HUDEP-2 (cell line): ENCODE measurements at regions not wholly inside any gene's neighbourhood (a gene's known extent, or its start where the extent isn't known, plus 50 kb on each side); places are given as distances from the start of the nearest gene placed in this dataset.
"Not testable (repeated sequence)": the region's sequence is repeated elsewhere in the genome, so short reads cannot be mapped to it uniquely, and the experiment has no call there.

ENCODE experiments used
- DNase-seq, 76 experiments: peaks; one replicate each; lab custom pipeline; 2025; ENCODE audit not compliant: unreplicated experiment in 76 of 76; lab: John Stamatoyannopoulos, UW

DNA sequence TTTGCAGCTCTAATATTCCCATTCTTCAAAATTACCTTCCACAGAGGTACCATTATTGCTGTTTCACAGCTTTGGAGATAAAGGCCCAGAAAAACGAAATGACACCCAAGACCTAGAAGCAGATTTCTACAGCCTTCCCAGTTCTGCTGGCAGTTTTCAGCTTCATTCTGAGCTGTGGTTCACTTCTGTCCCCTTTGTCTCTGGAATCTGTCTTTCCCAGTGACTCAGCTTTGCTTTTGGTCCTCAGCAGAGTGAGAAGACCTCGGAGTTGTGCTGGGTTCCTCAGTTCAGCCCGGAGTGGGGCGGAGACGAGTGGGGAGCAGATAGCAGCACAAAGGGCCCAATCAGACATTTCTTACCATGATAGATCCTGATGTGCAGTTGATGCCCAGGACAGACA is 180.7 kb upstream of the CXCR4 start:
- DNase-seq = no peak

DNA sequence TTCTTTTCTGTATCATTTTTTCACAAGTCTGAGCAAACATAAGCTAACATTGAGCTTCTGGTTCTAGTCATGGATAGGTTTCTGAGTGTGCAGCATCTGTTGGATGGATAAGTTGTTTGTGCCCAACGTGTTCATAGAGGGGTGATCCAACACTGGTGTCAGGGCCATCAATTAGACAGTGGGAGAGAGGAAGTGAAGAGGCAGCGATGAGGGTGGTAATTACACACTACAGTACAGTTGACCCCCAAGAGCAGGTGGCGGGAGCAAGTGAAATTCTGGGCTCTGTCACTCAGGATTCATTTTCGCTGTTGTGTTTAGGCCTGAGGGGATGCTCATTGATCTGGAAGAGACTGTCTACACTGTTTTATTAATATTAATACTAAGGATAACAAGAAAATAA is 180.0 kb upstream of the CXCR4 start:
- DNase-seq = no peak

DNA sequence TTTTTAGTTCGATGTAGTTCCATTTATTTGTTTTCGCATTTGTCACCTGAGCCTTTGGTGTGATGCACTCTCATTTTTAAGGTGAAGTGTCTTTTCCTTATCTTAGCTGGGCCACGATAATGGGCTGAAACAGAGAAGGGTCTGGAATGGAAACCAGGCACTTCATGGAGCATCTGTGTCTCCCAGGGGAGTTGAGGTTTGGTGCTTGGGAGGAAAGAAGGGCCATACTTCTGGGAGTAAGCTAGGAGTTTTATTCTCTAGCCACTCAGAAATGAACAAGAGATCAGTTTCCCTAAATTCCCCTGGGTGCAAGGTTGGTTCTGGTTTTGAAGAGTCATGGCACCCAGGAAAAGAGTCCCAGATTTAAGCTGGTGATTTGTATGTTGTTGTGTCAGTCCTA is 179.4 kb upstream of the CXCR4 start:
- DNase-seq = no peak

DNA sequence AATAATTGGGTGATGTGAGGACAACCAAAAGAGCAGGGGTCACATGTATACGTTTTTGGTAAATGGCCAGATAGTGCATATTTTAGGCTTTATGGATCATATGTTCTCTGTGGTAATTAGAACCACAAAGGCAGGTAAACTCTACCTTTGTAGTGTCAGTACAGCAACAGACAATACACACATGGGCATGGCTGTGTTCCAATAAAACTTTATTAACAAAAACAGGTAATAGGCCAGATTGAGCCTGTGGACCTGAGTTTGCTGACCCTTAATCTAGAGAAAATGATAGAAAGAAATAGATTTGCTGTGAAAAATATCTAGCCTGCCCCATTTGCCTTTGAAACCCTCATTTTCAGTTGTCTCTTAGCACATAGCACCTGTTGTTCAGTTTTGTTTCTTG is 177.2 kb upstream of the CXCR4 start:
- DNase-seq = no peak

DNA sequence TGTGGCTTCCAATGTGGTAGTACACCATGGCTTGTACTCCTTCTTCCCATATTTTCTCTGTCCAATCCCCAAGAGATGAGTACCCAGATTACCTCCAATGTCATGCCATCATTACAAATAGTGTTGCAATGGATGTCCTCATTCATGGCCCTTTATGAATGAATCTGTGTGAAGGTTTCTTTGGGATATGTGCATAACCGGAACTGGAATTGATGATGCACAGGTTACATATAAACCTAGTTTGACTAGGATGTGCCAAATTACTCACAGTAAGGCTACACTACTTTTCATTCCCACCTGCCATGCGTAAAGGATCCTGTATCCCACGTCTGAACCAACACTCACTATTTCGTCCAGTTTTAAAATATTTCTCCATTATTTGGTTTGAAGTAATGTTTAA is 173.9 kb upstream of the CXCR4 start:
- no peak for DNase-seq

DNA sequence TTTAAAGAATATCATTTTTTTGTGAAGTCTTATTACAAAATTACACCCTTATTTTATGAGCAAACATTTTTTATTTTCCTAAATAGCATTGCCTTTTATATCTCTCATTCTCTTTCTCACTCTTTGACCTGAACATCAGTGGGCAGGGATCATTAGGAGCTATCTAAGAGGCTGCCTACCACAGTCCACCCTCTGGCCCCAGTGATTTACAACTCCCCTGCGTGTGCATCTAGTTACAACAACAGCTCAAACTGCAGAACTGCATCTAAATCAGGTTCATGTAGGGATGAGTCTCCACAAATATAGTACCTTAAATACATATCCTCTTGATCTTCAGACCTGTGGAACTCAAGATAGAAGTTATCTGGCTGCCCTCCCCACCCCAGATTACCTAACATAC is 172.4 kb upstream of the CXCR4 start:
- no peak for DNase-seq

DNA sequence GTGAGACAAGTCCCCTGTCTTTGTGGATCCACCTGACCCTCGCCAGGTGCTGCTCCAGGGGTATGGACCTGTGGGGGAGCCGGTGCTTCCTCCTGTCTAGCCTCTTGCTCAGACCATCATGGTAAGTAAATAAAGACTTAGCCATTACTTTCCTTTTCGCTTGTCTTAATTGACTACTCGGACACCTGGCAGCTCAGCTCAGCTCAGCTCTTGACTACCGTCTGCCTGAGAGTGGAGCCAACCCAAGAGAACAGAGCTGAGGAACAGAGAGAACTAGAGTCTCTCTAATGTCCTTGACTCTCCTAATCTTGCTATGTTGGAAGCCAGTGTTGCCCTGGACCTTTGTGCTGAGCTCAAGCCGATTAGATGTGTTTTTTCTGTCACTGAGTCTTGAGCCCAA is 170.3 kb upstream of the CXCR4 start:
- DNase-seq = no peak

DNA sequence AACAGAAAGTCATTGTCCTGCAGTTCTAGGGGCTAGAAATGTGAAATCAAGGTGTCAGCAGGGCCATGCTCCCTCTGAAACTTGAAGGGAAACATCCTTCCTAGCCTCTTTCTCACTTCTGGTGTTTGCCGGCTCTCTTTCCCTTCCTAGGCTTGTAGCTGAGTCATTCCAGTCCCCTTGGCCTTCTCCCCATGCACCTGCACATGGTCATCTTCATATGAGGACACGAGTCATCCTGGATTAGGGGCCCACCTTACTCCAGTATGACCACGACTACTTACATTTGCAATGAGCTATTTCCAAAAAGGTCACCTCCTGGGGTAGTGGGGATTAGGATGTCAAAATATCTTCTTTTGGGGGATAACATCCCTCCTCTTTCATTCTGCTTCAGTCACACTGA is 168.5 kb upstream of the CXCR4 start:
- DNase-seq = no peak

DNA sequence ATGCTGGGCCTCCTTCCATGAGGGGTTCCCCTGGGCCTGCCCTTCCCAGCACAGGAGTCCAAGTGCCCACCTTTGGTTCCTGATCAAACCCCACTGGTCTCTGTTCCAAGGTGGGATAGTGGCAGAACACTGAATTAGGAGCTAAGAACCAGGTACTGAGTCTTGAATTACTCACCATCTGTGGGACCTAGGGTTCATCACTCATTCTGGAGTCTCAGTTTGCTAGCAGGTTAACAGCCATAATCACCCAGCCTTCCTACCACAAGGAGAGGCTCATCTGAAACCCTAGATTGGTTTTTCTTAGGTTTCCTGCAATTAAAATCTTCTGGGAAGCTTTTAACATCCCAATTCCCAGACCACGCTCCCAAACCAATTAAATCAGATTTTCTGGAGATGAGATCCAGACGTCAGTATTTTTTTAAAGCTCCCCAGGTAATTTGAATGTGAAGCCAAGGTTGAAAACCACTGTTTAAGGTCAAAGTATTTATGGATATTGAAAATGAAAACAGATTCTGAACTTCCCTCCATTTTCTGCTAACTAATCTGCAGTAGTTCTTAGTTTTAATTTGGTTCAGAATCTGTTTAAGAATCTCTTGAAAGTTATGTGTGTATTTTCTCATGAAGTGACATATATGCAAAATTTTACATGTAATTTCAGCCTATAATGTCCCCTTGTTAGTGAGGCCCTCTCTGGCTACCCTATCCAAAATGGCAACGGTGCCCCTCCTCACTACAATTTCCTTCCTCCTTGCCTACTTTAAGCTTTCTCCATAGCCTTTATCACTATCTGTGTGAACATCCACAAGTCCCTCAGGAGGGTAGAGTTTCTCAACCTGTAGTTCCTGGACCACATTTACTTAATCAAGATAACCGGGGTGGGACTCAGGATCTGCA is 166.5 kb upstream of the CXCR4 start:
- DNase-seq = no peak

DNA sequence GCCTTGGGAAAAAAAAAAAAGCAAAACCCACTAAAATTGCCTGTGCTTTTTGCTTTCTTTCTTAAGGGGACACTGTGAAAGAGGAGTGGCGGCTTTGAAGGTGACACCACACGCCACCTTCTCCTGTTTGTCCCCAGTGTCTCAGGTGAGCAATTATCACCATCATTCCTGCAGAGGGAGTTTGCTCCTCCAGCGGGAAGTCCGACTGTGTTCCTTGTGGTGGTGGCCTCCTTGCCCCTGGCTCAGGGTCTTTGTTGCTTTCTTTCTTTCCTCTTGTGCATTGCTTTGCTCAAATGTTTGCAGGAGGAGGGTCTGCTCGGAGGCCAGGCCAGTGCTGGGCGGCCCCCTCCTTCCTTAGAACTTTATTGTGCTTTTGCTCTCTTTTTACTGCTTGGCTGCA is 164.3 kb upstream of the CXCR4 start:
- DNase-seq = no peak

DNA sequence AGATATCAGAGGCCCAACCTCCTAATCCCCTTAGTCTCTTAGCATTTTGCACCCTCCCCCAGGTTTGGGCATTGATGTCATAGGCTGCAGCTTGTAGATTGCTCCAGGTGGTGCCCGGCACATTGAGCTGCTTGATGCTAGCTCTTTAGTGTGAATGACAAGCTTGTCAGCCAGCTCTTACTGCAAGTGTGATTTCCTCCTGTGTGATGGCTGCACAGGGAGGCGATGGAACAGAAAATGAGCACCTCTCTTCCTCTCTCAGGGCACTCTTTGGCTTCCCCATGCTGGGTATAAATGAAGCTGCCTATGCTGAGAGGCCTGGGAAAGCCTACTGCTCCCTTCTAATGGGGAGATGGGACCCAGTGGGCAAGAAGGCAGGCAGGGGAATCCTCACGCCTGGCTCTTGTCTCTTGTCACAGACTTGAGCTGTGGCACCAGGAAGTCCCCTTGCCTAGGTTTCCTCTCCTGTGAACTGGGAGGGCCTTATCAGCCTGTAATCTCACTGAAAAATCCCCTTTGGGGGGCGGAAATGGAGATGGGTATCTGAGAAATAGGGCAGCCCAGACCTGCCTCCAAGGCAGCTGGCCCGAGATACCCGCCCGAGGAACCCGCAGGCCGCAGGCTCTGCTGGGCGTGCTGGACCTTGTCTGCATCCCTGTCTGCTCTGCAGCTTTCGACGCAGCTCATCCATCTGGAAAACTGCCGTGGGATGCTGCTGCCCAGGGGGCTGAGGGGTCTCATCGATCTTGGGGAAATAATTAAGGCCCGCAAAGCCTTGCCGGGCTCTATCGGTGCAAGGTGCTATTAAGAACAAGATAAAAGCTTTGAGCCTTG is 163.5 kb upstream of the CXCR4 start:
- no peak for DNase-seq

DNA sequence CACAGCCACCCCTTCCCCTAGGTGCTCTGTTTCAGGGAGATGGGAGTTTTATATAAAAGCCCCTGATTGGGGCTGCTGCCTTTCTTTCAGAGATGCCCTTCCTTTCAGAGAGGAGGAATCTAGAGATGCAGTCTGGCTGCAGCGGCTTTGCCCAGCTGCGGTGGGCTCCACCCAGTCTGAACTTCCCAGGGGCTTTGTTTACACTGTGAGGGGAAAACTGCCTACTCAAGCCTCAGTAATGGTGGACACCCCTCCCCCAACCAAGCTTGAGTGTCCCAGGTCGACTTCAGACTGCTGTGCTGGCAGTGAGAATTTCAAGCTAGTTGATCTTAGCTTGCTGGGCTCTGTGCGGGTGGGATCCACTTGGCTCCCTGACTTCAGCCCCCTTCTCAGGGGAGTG is 148.4 kb upstream of the CXCR4 start:
- not testable (repeated sequence) for DNase-seq

DNA sequence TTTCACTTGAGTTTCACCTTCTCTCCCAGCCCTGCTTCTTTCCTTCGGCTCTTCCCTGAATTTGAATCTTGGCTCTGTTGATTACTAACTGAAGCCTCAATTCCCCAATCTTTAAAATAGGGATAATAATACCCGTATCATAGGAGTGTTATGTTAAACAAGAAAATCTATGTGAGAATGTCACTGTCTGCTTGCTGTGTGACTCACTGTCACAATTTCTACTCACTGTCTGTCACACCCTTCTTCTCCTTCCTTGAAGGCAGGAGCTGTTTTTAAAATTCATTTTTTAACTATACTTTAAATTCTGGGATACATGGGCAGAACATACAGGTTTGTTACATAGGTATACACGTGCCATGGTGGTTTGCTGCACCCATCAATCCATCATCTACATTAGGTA is 141.6 kb upstream of the CXCR4 start:
- DNase-seq = no peak

DNA sequence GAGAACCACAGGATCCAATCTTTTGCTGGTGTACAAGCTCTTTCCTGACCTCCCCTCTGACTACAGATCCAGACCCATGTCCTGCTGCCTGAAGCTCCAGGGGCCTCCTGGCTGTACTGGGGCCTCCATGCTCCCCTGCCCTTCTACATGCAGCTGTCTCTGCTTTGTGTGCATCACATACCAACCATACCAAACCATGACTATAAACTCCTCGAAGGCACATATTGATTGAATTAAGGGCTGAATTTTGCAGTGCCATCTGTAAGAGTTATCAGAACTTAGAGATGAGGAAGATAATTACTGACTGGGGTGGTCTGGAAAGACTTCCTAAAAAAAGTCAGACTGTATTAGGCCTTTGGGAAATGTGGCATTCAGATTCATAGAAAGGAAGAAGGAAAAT is 139.9 kb upstream of the CXCR4 start:
- DNase-seq = no peak

DNA sequence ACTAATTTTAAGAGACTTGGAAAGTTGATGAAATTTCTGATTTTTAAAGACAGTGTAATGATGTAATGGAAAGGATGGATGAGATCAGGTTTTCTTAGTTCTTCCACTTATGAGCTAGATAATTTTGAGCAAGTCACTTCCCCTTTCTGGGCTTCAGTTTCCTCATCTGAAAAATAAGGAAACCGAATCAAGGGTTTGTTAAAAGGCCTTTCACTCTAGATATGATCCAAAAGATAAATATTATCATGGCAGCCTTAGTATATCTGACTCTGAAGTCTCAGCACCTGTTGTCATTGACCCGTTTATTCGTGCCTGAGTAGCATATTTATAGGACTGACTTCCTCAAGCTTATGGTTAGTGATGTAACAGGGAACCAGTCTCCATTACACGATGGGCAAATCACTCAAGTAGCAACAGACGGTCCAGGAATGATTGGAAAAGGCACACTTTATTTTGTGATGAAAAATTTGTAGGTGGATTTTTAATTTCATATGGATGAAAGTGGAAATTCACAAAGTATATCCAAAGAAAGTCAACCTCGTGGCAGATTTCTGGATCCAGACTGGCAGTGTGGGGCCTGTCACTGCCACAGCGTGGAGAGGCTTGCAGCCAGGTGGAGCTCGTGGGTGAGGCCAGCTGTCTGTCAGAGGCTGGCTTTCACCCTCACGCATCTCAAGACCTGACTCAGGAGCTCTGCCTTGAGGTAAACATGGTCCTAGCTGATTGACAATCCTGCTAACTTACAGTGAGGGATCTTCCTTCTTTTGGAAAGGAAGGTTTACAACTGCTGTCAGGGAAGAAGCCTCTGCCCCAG is 137.9 kb upstream of the CXCR4 start:
- DNase-seq = no peak

DNA sequence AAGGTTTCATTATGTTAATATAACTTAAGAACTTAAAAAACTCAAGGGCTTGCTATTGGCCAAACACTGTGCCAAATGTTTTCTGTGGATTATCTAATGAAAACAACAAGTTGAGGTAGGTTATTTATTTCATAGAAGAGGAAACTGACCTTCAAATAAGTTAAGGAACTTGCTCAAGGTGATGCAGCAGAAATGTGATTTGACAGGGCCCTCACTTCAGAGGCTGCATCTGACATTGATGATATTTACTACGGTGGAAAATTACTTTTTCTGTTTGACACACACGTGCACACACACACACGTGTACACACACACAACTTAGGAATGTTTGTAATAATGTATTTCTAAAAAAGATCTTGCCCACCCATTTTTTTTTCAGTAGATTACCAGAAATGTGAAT is 137.2 kb upstream of the CXCR4 start:
- no peak for DNase-seq

DNA sequence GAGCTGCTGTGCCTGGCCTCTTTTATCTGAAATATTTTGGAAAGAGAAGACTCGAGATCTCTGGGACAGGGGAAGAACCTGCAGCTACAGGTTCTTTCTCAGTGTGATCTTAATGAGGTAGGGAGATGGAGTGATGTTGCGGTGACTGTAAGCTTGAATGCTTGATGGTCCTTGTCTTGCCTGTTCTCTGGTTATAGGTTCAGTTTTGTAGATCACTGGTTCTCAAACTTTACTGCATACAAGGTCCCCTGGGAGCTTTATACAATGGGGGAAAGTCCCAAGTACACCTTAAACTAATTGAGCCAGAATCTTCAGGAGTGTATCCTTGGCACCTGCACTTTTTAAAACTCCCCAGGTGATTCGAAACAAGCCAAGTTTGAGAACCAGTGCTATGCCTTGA is 136.7 kb upstream of the CXCR4 start:
- DNase-seq = no peak

DNA sequence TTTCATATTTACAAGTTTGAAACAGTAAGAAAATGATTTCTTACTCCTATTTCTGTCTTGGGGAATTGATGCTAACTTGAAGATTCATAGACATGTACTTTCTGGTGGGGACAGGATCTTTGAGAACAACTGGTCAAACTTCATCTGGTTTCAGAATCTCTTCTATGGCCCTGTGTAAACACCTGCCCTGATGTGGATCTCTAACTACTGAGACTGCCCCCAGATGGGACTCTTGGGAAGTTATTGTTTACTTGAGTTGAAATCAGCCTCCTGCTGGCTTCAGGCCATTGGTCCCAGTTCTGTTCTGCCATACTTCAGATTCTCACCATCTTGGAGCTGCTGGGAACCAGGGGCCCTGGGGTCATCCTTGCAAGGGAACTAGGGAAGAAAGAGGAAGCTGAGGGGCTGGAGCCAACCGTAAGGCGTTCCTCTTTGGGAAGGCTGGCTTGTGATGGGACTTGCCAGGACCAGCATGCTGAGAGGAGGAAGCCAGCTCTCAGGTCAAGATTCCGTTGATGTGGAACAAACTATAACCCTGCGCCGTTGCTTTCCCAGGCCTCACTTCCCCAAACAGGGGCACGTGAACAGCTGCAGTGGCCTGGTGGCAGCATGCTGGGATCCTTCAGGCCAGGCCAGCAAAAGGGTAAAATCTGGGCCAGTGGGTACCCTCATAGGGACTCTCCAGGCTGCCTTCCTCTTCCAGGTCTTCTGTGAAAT is 135.5 kb upstream of the CXCR4 start:
- no peak for DNase-seq

DNA sequence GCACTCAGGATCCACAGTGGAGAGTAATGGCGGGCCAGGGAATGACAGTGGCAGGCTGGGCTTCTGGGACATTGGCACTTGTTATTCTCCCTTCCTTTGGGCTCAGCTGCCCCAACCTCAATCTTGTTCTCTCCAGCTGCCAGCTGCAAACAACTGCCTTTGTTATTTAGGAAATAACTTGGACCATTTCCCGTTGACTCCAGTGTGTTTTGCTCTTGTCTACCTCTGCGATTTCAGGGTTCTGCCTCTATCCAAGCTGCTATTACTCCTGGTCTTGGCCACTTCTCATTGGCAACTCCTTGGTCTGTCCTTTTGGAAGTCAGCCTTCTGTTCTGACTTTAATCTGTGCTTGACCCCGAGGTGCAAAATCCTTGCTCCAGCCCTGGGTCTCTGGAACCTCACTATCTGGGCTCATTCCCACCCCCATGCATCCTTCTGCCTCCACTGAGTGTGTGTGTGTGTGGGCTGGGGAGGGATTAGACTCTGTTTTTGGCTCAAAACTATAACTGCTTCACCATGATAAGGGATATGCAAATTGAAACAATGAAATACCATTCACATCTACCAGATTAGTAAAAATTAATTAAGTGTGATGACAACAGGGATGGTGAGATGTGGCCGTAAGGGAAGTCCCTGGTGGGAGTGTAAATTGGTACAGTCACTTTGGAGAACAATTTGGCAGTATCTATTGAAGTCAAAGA is 134.1 kb upstream of the CXCR4 start:
- no peak for DNase-seq
